CD4-positive, alpha-beta memory T cell (primary cell): ENCODE measurements at regions not wholly inside any gene's neighbourhood (a gene's known extent, or its start where the extent isn't known, plus 50 kb on each side); places are given as distances from the start of the nearest gene placed in this dataset.

Experiments used
- CTCF ChIA-PET: fragments of 350-600 bp; sonication (Branson Sonifier 250); formaldehyde crosslinking; loops from one replicate; lab custom pipeline; 2021; ENCODE audit warnings: inconsistent platforms; ENCODE audit not compliant: partially characterized antibody; lab: Charles Lee
- POLR2A ChIA-PET: fragments of 350-600 bp; sonication (Branson Sonifier 250); formaldehyde crosslinking; loops from one replicate; lab custom pipeline; 2021; ENCODE audit not compliant: partially characterized antibody; lab: Charles Lee
- DNase-seq, 5 donors: peaks; one replicate each; pipeline versions ENCODE4 v3.0.0 to v3.0.0-alpha.2; 2020 to 2022; ENCODE audit warnings: mixed read lengths in 1 of 5
- H3K27ac ChIP-seq: one replicate; pipeline ENCODE4 v1.7.0; 2013; ENCODE audit warnings: low read depth, low read length
- H3K27me3 ChIP-seq: 2 replicates; pipeline ENCODE4 v1.7.0; 2013; ENCODE audit warnings: mild to moderate bottlenecking, low read length, moderate library complexity; ENCODE audit not compliant: insufficient read depth
- H3K36me3 ChIP-seq: 2 replicates; pipeline ENCODE4 v1.7.0; 2013; ENCODE audit warnings: mild to moderate bottlenecking, low read length, moderate library complexity; ENCODE audit not compliant: insufficient read depth
- H3K4me1 ChIP-seq: 2 replicates; pipeline ENCODE4 v1.7.0; 2013; ENCODE audit warnings: mild to moderate bottlenecking, low read length, moderate library complexity; ENCODE audit not compliant: insufficient read depth
- H3K4me3 ChIP-seq, 2 donors: one replicate each; pipeline ENCODE4 v1.7.0; 2013; ENCODE audit warnings: low read length in 2 of 2, mild to moderate bottlenecking in 1 of 2
- H3K9me3 ChIP-seq, 2 donors: one replicate each; pipeline ENCODE4 v1.7.0; 2013; ENCODE audit warnings: low read length in 2 of 2, control low read depth in 1 of 2; ENCODE audit not compliant: control insufficient read depth in 1 of 2
- H3K27ac Mint-ChIP-seq, 7 donors: one replicate each; pipeline ENCODE4 v1.8.0; 2020 to 2021; ENCODE audit warnings: mixed read lengths in 7 of 7, mild to moderate bottlenecking in 6 of 7, inconsistent platforms in 3 of 7, moderate library complexity in 3 of 7
- H3K27me3 Mint-ChIP-seq, 2 donors: one replicate each; pipeline ENCODE4 v1.8.0; 2020 to 2021; ENCODE audit warnings: mixed read lengths in 2 of 2
- H3K36me3 Mint-ChIP-seq, 2 donors: one replicate each; pipeline ENCODE4 v1.8.0; 2020 to 2021; ENCODE audit warnings: mixed read lengths in 2 of 2, inconsistent platforms in 1 of 2, mild to moderate bottlenecking in 1 of 2
- H3K4me1 Mint-ChIP-seq, 4 donors: one replicate each; pipeline ENCODE4 v1.8.0; 2020 to 2021; ENCODE audit warnings: mixed read lengths in 4 of 4, mild to moderate bottlenecking in 1 of 4
- H3K4me3 Mint-ChIP-seq, 8 donors: one replicate each; pipeline ENCODE4 v1.8.0; 2020 to 2021; ENCODE audit warnings: mixed read lengths in 8 of 8, mild to moderate bottlenecking in 7 of 8, moderate library complexity in 6 of 8, inconsistent platforms in 3 of 8
- H3K9me3 Mint-ChIP-seq, 8 donors: one replicate each; pipeline ENCODE4 v1.8.0; 2020 to 2021; ENCODE audit warnings: mixed read lengths in 8 of 8, mild to moderate bottlenecking in 5 of 8, inconsistent platforms in 3 of 8, moderate library complexity in 1 of 8
- intact Hi-C: fragments of 100-400 bp; cut with micrococcal nuclease; formaldehyde crosslinking; loops from one replicate; pipeline ENCODE4 v1.15.1; 2023

DNA sequence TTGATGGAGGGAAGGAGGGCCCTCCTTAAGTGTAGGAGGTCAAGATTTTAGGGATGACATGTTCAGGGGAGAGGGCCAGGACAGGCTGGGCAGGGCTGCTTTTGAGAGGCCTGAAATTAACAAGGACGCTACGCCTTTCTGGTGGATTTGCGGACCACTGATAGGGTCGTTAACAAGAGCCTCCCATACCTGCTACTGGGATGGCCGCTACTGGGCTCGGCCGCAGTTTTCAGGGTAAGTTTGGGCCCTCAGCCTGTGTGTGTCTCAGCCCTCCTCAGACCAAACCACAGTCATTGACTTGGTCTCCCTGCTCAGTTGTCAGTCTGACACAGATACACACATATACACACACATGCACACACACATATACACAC is 180.9 kb downstream of the SMAD2 start:
- ChIA-PET POLR2A (no interaction called here), CTCF (interaction anchor here (0.9 to 2.5 kb wide), 25 partner anchors 10 to 701 kb away, joined by 3 to 35 read pairs (median 6); no protein-coding TSS in a partner anchor)
- H3K27ac ChIP-seq, result no peak overlapping the region
- peaks cover 7% of the 10 kb centered on the region for H3K4me1 ChIP-seq
- no peaks in the 10 kb centered on the region for H3K9me3 ChIP-seq
- H3K27me3 Mint-ChIP-seq, result peaks cover 0 to 2% of the 10 kb centered on the region in 2 donors
- intact Hi-C loops, result loop anchor here (1.0 kb wide), 1 partner anchor 699 kb away; no protein-coding TSS in a partner anchor
- H3K27me3 ChIP-seq, result no peaks in the 10 kb centered on the region
- peaks cover 0 to 2% (median 0%) of the 10 kb centered on the region in 8 donors for H3K9me3 Mint-ChIP-seq
- no peak overlapping the region for H3K4me3 ChIP-seq
- no peak for DNase-seq
- H3K27ac Mint-ChIP-seq, result peak overlapping the region in 2 of 7 donors; percentile 25 to 57
- peak overlapping the region in 4 of 8 donors; percentile 3 to 52 (median 40) for H3K4me3 Mint-ChIP-seq
- no peaks in the 10 kb centered on the region for H3K36me3 Mint-ChIP-seq
- H3K36me3 ChIP-seq, result no peaks in the 10 kb centered on the region
- H3K4me1 Mint-ChIP-seq, result peaks cover 0 to 5% (median 2%) of the 10 kb centered on the region in 4 donors

DNA sequence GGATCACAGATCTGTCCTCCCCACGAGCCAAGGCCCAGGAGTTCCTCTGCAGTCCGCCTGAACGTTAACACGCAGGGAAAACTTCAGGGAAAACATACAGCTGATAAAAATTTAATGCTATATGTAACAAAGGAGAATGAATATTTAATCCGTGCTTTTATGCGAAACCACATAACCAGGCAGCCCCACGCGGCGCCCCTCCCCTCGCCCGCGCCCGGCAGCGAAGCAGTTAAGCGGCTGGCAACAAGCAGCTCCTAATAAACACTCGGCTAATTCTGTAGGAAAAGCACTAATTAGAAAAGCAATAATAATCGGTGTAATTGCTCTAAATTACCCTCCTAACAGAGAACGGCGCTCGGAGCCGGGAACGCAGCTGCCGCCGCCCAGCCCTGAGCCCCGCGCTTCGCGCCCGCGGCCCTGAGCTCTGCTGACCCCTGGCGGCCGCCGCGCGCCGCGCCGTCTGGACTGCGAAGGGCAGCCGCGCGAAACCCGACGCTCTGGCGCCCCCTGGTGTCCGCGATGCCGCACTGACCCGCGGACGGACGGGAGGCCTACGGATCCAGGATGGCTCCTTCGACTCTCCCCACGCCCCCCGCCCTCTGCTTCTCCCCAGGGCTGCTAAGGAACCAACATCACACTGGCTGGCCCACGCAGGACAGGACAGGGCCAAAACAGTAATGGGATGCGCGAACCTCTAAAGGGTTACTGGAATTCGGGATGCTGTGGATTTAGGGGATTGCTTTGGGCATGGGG is 181.4 kb downstream of the SMAD2 start:
- no peak overlapping the region for H3K4me3 ChIP-seq

DNA sequence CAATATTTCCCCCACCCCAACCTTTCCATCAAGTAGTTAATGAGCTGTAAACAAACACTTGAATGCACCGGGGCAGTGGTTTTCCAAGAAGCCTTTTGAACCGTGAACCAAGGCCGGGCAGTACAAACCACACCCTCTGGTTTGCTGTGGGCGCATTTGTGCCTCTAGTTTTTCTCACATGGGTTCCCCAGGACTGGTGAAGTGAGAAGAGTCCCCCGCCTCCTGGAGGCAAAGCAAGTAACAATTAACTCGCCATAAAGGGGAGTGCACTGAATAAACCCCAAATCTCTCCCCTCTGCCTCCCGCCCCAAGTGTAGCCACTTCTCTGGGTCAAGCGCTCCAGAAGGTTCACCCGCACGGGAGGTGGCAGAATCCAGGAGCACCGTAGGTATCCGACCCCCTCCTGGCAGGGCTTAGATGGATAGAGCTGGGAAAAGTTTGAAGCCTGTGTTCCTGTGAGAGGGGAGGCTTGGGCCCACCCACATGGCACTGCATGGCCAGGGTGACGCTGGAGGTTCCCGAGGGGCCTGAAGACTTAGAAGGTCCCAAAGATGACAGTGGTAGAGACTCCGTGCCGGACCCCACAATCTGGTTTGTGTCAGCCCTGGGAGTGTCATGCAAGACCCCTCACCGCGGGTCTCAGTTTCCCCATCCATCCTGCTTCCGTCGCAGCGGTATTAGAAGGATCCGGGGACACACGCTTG is 182.2 kb downstream of the SMAD2 start:
- intact Hi-C loops, result no loop called here
- ChIA-PET CTCF (interaction anchor here (0.6 to 2.5 kb wide), 51 partner anchors 7 to 811 kb away, joined by 3 to 35 read pairs (median 4); no protein-coding TSS in a partner anchor), POLR2A (no interaction called here)
- Histone ChIP-seq H3K9me3 (no peaks in the 10 kb centered on the region), H3K27ac (no peak overlapping the region), H3K36me3 (no peaks in the 10 kb centered on the region), H3K4me3 (no peak overlapping the region), H3K27me3 (no peaks in the 10 kb centered on the region), H3K4me1 (peaks cover 5% of the 10 kb centered on the region)
- H3K9me3 Mint-ChIP-seq, result peaks cover 0 to 2% (median 0%) of the 10 kb centered on the region in 8 donors
- no peak overlapping the region for H3K27ac Mint-ChIP-seq
- peak overlapping the region in 4 of 8 donors; percentile 7 to 69 (median 11) for H3K4me3 Mint-ChIP-seq
- no peak for DNase-seq
- H3K27me3 Mint-ChIP-seq, result peaks cover 0 to 2% of the 10 kb centered on the region in 2 donors
- H3K4me1 Mint-ChIP-seq, result peaks cover 0 to 5% (median 1%) of the 10 kb centered on the region in 4 donors
- H3K36me3 Mint-ChIP-seq, result no peaks in the 10 kb centered on the region

More for the DNA sequence above, 181.4 kb downstream of the SMAD2 start:
- H3K9me3 Mint-ChIP-seq, result peaks cover 0 to 2% (median 0%) of the 10 kb centered on the region in 8 donors
- peak overlapping the region in 4 of 8 donors; percentile 15 to 74 (median 60) for H3K4me3 Mint-ChIP-seq
- Histone ChIP-seq H3K4me1 (peaks cover 5% of the 10 kb centered on the region), H3K27ac (no peak overlapping the region), H3K27me3 (no peaks in the 10 kb centered on the region), H3K9me3 (no peaks in the 10 kb centered on the region), H3K36me3 (no peaks in the 10 kb centered on the region)
- peak overlapping the region in 1 of 7 donors; percentile 57 for H3K27ac Mint-ChIP-seq
- ChIA-PET CTCF (interaction anchor here (0.6 to 2.5 kb wide), 49 partner anchors 8 to 810 kb away, joined by 3 to 35 read pairs (median 4); no protein-coding TSS in a partner anchor), POLR2A (no interaction called here)
- H3K4me1 Mint-ChIP-seq, result peaks cover 0 to 5% (median 1%) of the 10 kb centered on the region in 4 donors
- peak; percentile 58 to 86 (median 82) for DNase-seq
- H3K27me3 Mint-ChIP-seq, result peaks cover 0 to 2% of the 10 kb centered on the region in 2 donors
- H3K36me3 Mint-ChIP-seq, result no peaks in the 10 kb centered on the region
- intact Hi-C loops, result loop anchor here (1.0 kb wide), 1 partner anchor 699 kb away; no protein-coding TSS in a partner anchor

DNA sequence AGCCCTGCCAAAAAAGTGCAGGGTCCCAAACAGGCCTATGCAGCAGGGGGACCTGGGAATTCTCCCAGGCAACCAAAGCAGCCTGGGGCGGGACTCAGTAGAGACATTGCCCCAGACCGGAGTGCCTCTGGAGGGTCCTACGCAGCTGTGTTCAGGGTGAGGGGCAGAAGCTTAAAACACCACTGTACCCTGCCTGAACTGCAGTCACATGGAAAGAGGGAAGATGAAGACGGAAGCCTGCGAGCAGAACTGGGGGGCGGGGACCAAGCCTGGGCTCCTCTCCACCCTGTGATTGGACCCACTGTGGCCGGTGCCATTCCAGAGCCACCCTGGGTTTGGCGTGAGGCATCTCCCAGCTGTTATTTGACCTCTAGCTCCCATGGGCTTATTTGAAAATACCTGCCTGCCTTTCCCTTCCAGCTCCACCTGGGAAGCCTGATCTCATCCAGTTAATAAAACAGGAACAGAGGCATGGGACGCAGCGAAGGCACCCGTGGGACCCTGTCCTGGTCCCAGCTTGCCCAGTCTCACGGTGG is 183.1 kb downstream of the SMAD2 start:
- POLR2A ChIA-PET, result no interaction called here
- DNase-seq, result no peak
- no peak overlapping the region for H3K4me3 ChIP-seq
- H3K27me3 ChIP-seq, result no peaks in the 10 kb centered on the region
- Mint-ChIP-seq H3K4me1 (peaks cover 0 to 5% (median 2%) of the 10 kb centered on the region in 4 donors), H3K27me3 (peaks cover 0 to 2% of the 10 kb centered on the region in 2 donors), H3K36me3 (no peaks in the 10 kb centered on the region), H3K27ac (no peak overlapping the region), H3K4me3 (no peak overlapping the region), H3K9me3 (peaks cover 0 to 2% (median 0%) of the 10 kb centered on the region in 8 donors)
- no peaks in the 10 kb centered on the region for H3K9me3 ChIP-seq
- no peak overlapping the region for H3K27ac ChIP-seq
- intact Hi-C loops, result no loop called here
- CTCF ChIA-PET, result interaction anchor here (0.8 to 3.6 kb wide), 5 partner anchors 7 to 646 kb away, joined by 4 to 18 read pairs (median 5); no protein-coding TSS in a partner anchor
- H3K4me1 ChIP-seq, result peaks cover 5% of the 10 kb centered on the region
- H3K36me3 ChIP-seq, result no peaks in the 10 kb centered on the region

DNA sequence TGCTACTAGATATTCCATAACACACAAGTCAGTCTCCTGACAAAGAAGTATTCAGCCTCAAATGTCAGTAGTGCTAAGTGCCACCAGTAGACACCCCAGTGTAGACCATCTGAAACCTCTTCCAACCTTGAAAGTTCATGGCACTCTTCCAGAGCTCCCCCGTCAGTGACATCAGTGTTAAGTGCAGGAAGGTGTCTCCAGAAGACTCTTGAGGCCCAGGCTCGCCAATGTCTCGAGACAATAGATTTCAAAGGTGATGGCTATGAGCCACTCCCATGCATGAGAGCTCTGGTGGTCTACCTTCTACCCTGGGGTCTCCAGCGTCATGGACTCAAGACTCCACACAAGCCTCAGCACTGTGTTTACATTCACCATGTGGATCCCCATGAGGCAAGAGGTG is 183.8 kb downstream of the SMAD2 start:
- DNase-seq, result no peak
- no peaks in the 10 kb centered on the region for H3K36me3 ChIP-seq
- CTCF ChIA-PET, result interaction anchor here (1.2 to 3.6 kb wide), 3 partner anchors 8 to 645 kb away, joined by 4 to 15 read pairs (median 5); no protein-coding TSS in a partner anchor

DNA sequence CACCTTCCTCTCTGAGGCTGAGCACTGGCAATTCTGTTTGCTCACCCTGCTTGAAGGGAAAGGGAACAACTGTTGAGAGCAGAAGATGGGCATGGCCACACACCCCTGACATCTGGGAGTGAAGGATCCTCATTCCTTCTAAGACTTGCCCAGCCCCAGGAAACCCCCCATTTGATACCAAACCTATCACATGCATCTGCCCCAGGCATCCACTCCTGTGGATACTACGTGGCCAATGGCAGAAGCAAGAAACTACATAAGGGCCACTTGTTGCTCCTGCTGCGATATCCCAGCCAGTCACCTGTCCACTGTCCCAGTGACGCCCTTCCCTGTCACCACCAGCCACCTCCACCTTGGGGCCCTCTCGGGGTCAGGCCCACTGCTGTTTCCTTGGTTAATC is 185.2 kb downstream of the SMAD2 start:
- CTCF ChIA-PET, result interaction anchor here (1.0 to 3.6 kb wide), 3 partner anchors 10 to 646 kb away, joined by 3 to 15 read pairs (median 3); no protein-coding TSS in a partner anchor

More for the DNA sequence above, 183.8 kb downstream of the SMAD2 start:
- Mint-ChIP-seq H3K9me3 (no peaks in the 10 kb centered on the region), H3K4me3 (no peak overlapping the region), H3K4me1 (peaks cover 0 to 5% (median 2%) of the 10 kb centered on the region in 4 donors), H3K27ac (no peak overlapping the region), H3K36me3 (no peaks in the 10 kb centered on the region), H3K27me3 (no peaks in the 10 kb centered on the region)
- intact Hi-C loops, result no loop called here
- no peaks in the 10 kb centered on the region for H3K9me3 ChIP-seq
- H3K4me1 ChIP-seq, result peaks cover 5% of the 10 kb centered on the region
- POLR2A ChIA-PET, result no interaction called here
- no peaks in the 10 kb centered on the region for H3K27me3 ChIP-seq
- H3K27ac ChIP-seq, result no peak overlapping the region
- no peak overlapping the region for H3K4me3 ChIP-seq

More for the DNA sequence above, 185.2 kb downstream of the SMAD2 start:
- Histone ChIP-seq H3K9me3 (no peaks in the 10 kb centered on the region), H3K27me3 (no peaks in the 10 kb centered on the region), H3K4me1 (peaks cover 5% of the 10 kb centered on the region), H3K4me3 (no peak overlapping the region), H3K27ac (no peak overlapping the region), H3K36me3 (no peaks in the 10 kb centered on the region)
- intact Hi-C loops, result no loop called here
- Mint-ChIP-seq H3K27ac (no peak overlapping the region), H3K36me3 (no peaks in the 10 kb centered on the region), H3K4me1 (peaks cover 0 to 5% (median 2%) of the 10 kb centered on the region in 4 donors), H3K4me3 (no peak overlapping the region), H3K9me3 (no peaks in the 10 kb centered on the region), H3K27me3 (no peaks in the 10 kb centered on the region)
- POLR2A ChIA-PET, result interaction anchor here (1.1 kb wide), 1 partner anchor 10 kb away, joined by 3 read pairs; no protein-coding TSS in a partner anchor
- DNase-seq, result no peak
